ENCODE measurements at regions not wholly inside any gene's neighbourhood (a gene's known extent, or its start where the extent isn't known, plus 50 kb on each side); places are given as distances from the start of the nearest gene placed in this dataset.

DNA sequence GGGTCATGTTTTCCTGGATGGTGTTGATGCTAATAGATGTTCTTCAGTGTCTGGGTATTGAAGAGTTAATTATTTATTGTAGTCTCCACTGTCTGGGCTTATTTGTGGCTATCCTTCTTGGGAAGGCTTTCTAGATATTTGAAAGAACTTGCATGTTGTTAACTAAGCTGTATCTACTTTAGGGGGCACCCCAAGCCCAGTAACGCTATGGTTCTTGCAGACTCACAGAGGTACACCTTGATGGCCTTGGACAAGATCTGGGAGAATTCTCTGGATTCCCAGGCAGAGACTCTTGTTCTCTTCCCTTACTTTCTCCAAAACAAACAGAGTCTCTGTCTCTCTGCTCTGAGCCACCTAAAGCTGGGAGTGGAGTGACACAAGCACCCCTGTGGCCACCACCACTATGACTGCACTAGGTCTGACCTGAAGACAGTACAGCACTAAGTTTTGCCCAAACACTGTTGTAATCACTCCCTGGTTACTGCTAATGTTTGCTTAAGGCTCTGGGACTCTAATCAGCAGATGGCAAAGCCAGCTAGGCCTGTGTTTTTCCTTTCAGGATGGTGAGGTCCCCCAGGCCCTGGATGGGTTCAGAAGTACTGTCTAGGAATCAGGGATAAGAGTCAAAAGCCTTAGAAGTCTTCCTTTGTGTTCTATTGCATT lies 76.5 kb upstream of the C1orf21 start:
- no peak for TF ChIP-seq SP4 (IDR thresholded peaks at IDR 0.05; ENCODE audit: low read length)
- no peak for TF ChIP-seq CBX8 (IDR thresholded peaks at IDR 0.05; ENCODE audit: borderline replicate concordance, low read depth, low read length)
- no peak for TF ChIP-seq SP2 (IDR thresholded peaks at IDR 0.05; ENCODE audit: low read length)
- peak; percentile 30 to 61 for TF ChIP-seq RAD21 (IDR thresholded peaks at IDR 0.05 in 1 of 2, conservative IDR thresholded peaks at IDR 0.05 in 1 of 2; ENCODE audit: low read depth in 2 of 2, low read length in 2 of 2)
- Histone ChIP-seq H2BK12ac (ENCODE audit: low read depth, low read length) (no peak overlapping the region), H3K79me1 (ENCODE audit: low read depth, low read length) (no peaks in the 10 kb centered on the region), H3K56ac (replicated peaks; ENCODE audit: insufficient read length, low read depth, low read length) (no peak overlapping the region), H2AFZ (ENCODE audit: low read length) (no peak overlapping the region), H3K4me2 (ENCODE audit: insufficient read depth in 1 of 2, low read depth in 2 of 2, low read length in 2 of 2) (no peak overlapping the region), H2BK120ac (replicated peaks; ENCODE audit: low read depth, low read length) (no peak overlapping the region), H3K4ac (replicated peaks; ENCODE audit: insufficient read length, low read depth, low read length) (no peak overlapping the region), H3K14ac (ENCODE audit: insufficient read length) (no peak overlapping the region), H3K23me2 (ENCODE audit: low read depth, low read length) (no peaks in the 10 kb centered on the region), H3K23ac (ENCODE audit: insufficient read length) (no peak overlapping the region), H3K36me3 (ENCODE audit: control insufficient read depth in 2 of 4, insufficient read depth in 4 of 4, low read length in 3 of 4) (no peaks in the 10 kb centered on the region), H3K79me2 (ENCODE audit: control insufficient read depth in 1 of 2, insufficient read depth in 2 of 2, low read length in 2 of 2) (no peaks in the 10 kb centered on the region), H2AK5ac (ENCODE audit: low read depth, low read length) (no peak overlapping the region), H4K20me1 (replicated peaks in 1 of 2; ENCODE audit: control insufficient read depth in 1 of 2, insufficient read depth in 2 of 2, low read length in 2 of 2) (no peaks in the 10 kb centered on the region), H4K91ac (replicated peaks; ENCODE audit: insufficient read length, low read length) (no peak overlapping the region), H2BK20ac (ENCODE audit: low read length) (no peak overlapping the region), H3K9me3 (ENCODE audit: insufficient read depth in 2 of 2, low read depth in 1 of 2, low read length in 1 of 2) (no peaks in the 10 kb centered on the region), H3K4me1 (replicated peaks in 1 of 4; ENCODE audit: control insufficient read depth in 3 of 4, insufficient read depth in 4 of 4, low read length in 3 of 4) (no peaks in the 10 kb centered on the region), H3K4me3 (ENCODE audit: extremely low read depth in 1 of 4, insufficient read depth in 2 of 4, low read depth in 3 of 4, low read length in 4 of 4) (no peak overlapping the region), H4K8ac (ENCODE audit: extremely low read depth, insufficient read depth, low read length) (no peak overlapping the region), H2BK5ac (ENCODE audit: low read depth, low read length) (no peak overlapping the region), H3K27me3 (replicated peaks in 1 of 4; ENCODE audit: control insufficient read depth in 3 of 4, extremely low read depth in 1 of 4, insufficient read depth in 3 of 4, low read length in 3 of 4) (no peaks in the 10 kb centered on the region), H3K27ac (ENCODE audit: low read depth, low read length) (no peak overlapping the region), H3K18ac (ENCODE audit: extremely low read depth, low read length) (no peak overlapping the region), H4K5ac (ENCODE audit: insufficient read length, low read depth, low read length) (no peak overlapping the region), H3K9ac (replicated peaks in 1 of 4; ENCODE audit: extremely low read depth in 1 of 4, low read depth in 3 of 4, low read length in 3 of 4) (no peak overlapping the region), H2BK15ac (ENCODE audit: low read length) (no peak overlapping the region)
- no peak for FAIRE-seq
- CTCF ChIA-PET (ENCODE audit: partially characterized antibody), result interaction anchor here (0.9 to 2.1 kb wide), 6 partner anchors 12 to 354 kb away, joined by 3 to 6 read pairs (median 4); no protein-coding TSS in a partner anchor
- DNase-seq (ENCODE audit: low read depth in 1 of 2, low spot score in 2 of 2), result no peak
- POLR2A ChIA-PET (ENCODE audit: partially characterized antibody), result no interaction called here
- 86% methylated on average over 1 of the region's 1 CpG; no CpG with 5 or more reads in 1 of the 2 experiments for WGBS, 2 experiments (ENCODE audit: extremely low coverage in 1 of 2, insufficient coverage in 1 of 2, insufficient read length in 1 of 2, insufficient replicate concordance in 2 of 2, low coverage in 1 of 2, low lambda C conversion rate in 2 of 2, missing lambda C conversion rate in 1 of 2)
